ENCODE measurements at regions not wholly inside any gene's neighbourhood (a gene's known extent, or its start where the extent isn't known, plus 50 kb on each side); places are given as distances from the start of the nearest gene placed in this dataset.

- DNase-seq (ENCODE audit: low read depth in 2 of 2) = no peak
Measured at GRCh38 chr20:4304601-4305000, 55.5 kb upstream of the ADRA1D start.

- no peak for DNase-seq (ENCODE audit: low read depth in 2 of 2)
Measured at GRCh38 chr20:4303136-4303535, 54.0 kb upstream of the ADRA1D start.

- no peak for DNase-seq (ENCODE audit: low read depth in 2 of 2)
Measured at GRCh38 chr20:4300921-4301320, 51.8 kb upstream of the ADRA1D start.

GRCh38 chr20:4300401-4300800 lies 51.3 kb upstream of the ADRA1D start:
- no peak for DNase-seq (ENCODE audit: low read depth in 2 of 2)

- no peak for DNase-seq (ENCODE audit: low read depth in 2 of 2)
Measured at GRCh38 chr20:4299773-4300172, 50.7 kb upstream of the ADRA1D start.

- DNase-seq (ENCODE audit: low read depth in 2 of 2) = no peak
Measured at GRCh38 chr20:4299216-4299615, 50.1 kb upstream of the ADRA1D start.

All from dermis microvascular lymphatic vessel endothelial cell (primary cell).